ENCODE measurements at regions not wholly inside any gene's neighbourhood (a gene's known extent, or its start where the extent isn't known, plus 50 kb on each side); places are given as distances from the start of the nearest gene placed in this dataset.

DNA sequence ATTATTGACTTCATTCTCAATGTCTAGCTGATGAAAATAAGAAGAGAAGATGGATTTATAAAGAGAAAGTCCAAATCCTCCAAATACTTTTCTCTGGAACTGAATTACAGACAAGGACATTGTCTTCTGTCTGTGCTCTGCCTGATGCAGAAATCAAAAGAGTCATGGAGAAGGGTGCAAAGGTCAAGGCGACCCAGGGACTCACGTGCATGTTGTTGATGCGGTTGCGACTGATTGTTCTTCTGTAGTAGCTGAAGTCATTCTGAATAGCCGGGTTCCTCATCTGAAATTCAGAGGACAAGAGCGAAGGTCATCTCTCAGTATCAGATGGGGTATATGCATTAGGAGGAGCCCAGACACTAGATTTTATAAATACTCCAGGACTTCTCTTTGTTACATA is 104.4 kb downstream of the CYRIA start:
- Histone ChIP-seq H3K4ac (ENCODE audit: low read depth, low read length) (no peak overlapping the region), H3K27ac (ENCODE audit: insufficient read depth, low read length) (no peak overlapping the region), H4K20me1 (ENCODE audit: insufficient read depth, low read length) (no peaks in the 10 kb centered on the region), H3K4me3 (ENCODE audit: insufficient read depth, low read depth, low read length) (no peak overlapping the region), H3K4me2 (ENCODE audit: low read depth, low read length) (no peak overlapping the region), H2AK5ac (ENCODE audit: low read depth, low read length) (no peak overlapping the region), H3K4me1 (ENCODE audit: control insufficient read depth, insufficient read depth, low read length) (no peaks in the 10 kb centered on the region), H4K5ac (ENCODE audit: low read depth, low read length) (no peak overlapping the region), H3K79me1 (ENCODE audit: low read depth in 1 of 2, low read length in 2 of 2) (no peaks in the 10 kb centered on the region), H3K23ac (ENCODE audit: low read depth, low read length) (no peak overlapping the region), H2BK15ac (ENCODE audit: low read depth, low read length) (no peak overlapping the region), H3K36me3 (ENCODE audit: control insufficient read depth, insufficient read depth, low read length) (peaks cover 18% of the 10 kb centered on the region; the same call in 1 of the 2 replicates), H3K9ac (ENCODE audit: low read depth, low read length) (no peak overlapping the region), H2BK120ac (ENCODE audit: low read depth, low read length) (no peak overlapping the region), H3K9me3 (ENCODE audit: control insufficient read depth, insufficient read depth, low read length) (no peaks in the 10 kb centered on the region), H4K8ac (ENCODE audit: low read depth in 2 of 2, low read length in 2 of 2) (no peak overlapping the region), H3K27me3 (ENCODE audit: control insufficient read depth, insufficient read depth, low read length) (no peaks in the 10 kb centered on the region), H2AFZ (replicated peaks; ENCODE audit: low read length, poor library complexity) (no peak overlapping the region), H3K18ac (ENCODE audit: low read depth, low read length) (no peak overlapping the region), H3K14ac (replicated peaks; ENCODE audit: low read depth, low read length) (no peak overlapping the region), H3K9me1 (ENCODE audit: insufficient read depth, low read length) (no peaks in the 10 kb centered on the region), H2AK9ac (replicated peaks; ENCODE audit: low read depth, low read length, poor library complexity) (no peak overlapping the region), H2BK20ac (ENCODE audit: low read depth, low read length) (no peak overlapping the region), H2BK5ac (ENCODE audit: low read depth, low read length, poor library complexity, severe bottlenecking) (no peak overlapping the region), H4K91ac (ENCODE audit: insufficient read depth, low read depth, low read length) (no peak overlapping the region), H3K56ac (ENCODE audit: extremely low read depth, insufficient read depth, low read length) (no peak overlapping the region)
- dilution Hi-C loops (cut with HindIII; ENCODE audit: low sequenced_read_pairs, unreplicated experiment), result no loop called here
- no peak for TF ChIP-seq CEBPB (IDR thresholded peaks at IDR 0.05; ENCODE audit: low read depth, low read length)
- TF ChIP-seq SMC3 (IDR thresholded peaks at IDR 0.05; ENCODE audit: low read depth, low read length), result no peak
- TF ChIP-seq RAD21 (IDR thresholded peaks at IDR 0.05; ENCODE audit: low read length), result no peak
- TF ChIP-seq MAFK (IDR thresholded peaks at IDR 0.05; ENCODE audit: low read depth, low read length), result no peak
- no peak for TF ChIP-seq RFX5 (IDR thresholded peaks at IDR 0.05; ENCODE audit: low read depth, low read length)
- TF ChIP-seq CHD1 (IDR thresholded peaks at IDR 0.05; ENCODE audit: low read depth, low read length), result no peak
- TF ChIP-seq FOS (IDR thresholded peaks at IDR 0.05; ENCODE audit: low read depth, low read length), result no peak
- TF ChIP-seq BHLHE40 (IDR thresholded peaks at IDR 0.05; ENCODE audit: low read depth, low read length), result no peak
- TF ChIP-seq, protein P1, sequence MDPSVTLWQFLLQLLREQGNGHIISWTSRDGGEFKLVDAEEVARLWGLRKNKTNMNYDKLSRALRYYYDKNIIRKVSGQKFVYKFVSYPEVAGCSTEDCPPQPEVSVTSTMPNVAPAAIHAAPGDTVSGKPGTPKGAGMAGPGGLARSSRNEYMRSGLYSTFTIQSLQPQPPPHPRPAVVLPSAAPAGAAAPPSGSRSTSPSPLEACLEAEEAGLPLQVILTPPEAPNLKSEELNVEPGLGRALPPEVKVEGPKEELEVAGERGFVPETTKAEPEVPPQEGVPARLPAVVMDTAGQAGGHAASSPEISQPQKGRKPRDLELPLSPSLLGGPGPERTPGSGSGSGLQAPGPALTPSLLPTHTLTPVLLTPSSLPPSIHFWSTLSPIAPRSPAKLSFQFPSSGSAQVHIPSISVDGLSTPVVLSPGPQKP (IDR thresholded peaks at IDR 0.05; ENCODE audit: borderline replicate concordance, low read depth, low read length), result no peak
- TF ChIP-seq RCOR1 (IDR thresholded peaks at IDR 0.05; ENCODE audit: insufficient replicate concordance, low read length), result no peak
- TF ChIP-seq POLR2A (IDR thresholded peaks at IDR 0.05; ENCODE audit: low read depth, low read length), result no peak
- no peak for TF ChIP-seq MXI1 (IDR thresholded peaks at IDR 0.05; ENCODE audit: borderline replicate concordance, low read depth, low read length)
- TF ChIP-seq, protein P2, sequence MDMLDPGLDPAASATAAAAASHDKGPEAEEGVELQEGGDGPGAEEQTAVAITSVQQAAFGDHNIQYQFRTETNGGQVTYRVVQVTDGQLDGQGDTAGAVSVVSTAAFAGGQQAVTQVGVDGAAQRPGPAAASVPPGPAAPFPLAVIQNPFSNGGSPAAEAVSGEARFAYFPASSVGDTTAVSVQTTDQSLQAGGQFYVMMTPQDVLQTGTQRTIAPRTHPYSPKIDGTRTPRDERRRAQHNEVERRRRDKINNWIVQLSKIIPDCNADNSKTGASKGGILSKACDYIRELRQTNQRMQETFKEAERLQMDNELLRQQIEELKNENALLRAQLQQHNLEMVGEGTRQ (IDR thresholded peaks at IDR 0.05; ENCODE audit: low read depth, low read length), result no peak
- no peak for TF ChIP-seq MAZ (IDR thresholded peaks at IDR 0.05; ENCODE audit: borderline replicate concordance, low read depth, low read length)
- TF ChIP-seq NFE2L2 (IDR thresholded peaks at IDR 0.05; ENCODE audit: low read depth, low read length), result no peak
- TF ChIP-seq, protein P3, sequence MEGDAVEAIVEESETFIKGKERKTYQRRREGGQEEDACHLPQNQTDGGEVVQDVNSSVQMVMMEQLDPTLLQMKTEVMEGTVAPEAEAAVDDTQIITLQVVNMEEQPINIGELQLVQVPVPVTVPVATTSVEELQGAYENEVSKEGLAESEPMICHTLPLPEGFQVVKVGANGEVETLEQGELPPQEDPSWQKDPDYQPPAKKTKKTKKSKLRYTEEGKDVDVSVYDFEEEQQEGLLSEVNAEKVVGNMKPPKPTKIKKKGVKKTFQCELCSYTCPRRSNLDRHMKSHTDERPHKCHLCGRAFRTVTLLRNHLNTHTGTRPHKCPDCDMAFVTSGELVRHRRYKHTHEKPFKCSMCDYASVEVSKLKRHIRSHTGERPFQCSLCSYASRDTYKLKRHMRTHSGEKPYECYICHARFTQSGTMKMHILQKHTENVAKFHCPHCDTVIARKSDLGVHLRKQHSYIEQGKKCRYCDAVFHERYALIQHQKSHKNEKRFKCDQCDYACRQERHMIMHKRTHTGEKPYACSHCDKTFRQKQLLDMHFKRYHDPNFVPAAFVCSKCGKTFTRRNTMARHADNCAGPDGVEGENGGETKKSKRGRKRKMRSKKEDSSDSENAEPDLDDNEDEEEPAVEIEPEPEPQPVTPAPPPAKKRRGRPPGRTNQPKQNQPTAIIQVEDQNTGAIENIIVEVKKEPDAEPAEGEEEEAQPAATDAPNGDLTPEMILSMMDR (conservative IDR thresholded peaks at IDR 0.05; ENCODE audit: low read depth, low read length), result no peak
- intact Hi-C loops (cut with micrococcal nuclease), result no loop called here
- DNase-seq (no peak), ATAC-seq (ENCODE audit: low read depth) (no peak)
- CTCF ChIA-PET, result no interaction called here
- in situ Hi-C loops (cut with MboI; ENCODE audit: low sequenced_read_pairs), result no loop called here
- BruUV-seq (replicated peaks), result no TSS peak
- POLR2A ChIA-PET (ENCODE audit: unreplicated experiment), result no interaction called here
- 20% methylated on average over 1 of the region's 6 CpGs; no CpG with 5 or more reads in 1 of the 2 experiments for WGBS, 2 experiments (ENCODE audit: extremely low coverage in 2 of 2, insufficient read length in 1 of 2)

Measured in IMR-90 (cell line).